Fibroblast of skin of abdomen (primary cell): ENCODE measurements at regions not wholly inside any gene's neighbourhood (a gene's known extent, or its start where the extent isn't known, plus 50 kb on each side); places are given as distances from the start of the nearest gene placed in this dataset.
"Not testable (repeated sequence)": the region's sequence is repeated elsewhere in the genome, so short reads cannot be mapped to it uniquely, and the experiment has no call there.

ENCODE experiments used
- DNase-seq: peaks from one replicate; pipeline ENCODE4 v3.0.0-alpha.2; 2013

DNA sequence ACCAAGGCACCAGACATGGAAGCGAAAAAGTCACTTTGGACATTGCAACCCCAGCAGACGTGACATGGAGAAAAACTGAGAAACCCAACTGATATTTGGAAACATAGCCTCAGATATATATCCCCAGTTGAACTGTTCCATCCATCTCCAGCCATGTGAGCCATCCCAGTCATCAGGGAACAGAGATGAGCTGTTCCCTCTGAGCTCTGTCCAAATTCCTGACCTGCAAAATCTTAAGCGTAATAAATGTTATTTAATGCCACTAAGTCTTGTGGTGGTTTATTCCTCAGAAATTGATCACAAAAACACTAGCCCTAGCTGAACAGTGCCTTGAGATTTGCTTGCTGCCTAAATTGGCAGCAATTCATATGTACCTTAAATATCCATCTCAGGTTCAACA lies 182.8 kb downstream of the NRP2 start:
- peak; percentile 57 for DNase-seq

DNA sequence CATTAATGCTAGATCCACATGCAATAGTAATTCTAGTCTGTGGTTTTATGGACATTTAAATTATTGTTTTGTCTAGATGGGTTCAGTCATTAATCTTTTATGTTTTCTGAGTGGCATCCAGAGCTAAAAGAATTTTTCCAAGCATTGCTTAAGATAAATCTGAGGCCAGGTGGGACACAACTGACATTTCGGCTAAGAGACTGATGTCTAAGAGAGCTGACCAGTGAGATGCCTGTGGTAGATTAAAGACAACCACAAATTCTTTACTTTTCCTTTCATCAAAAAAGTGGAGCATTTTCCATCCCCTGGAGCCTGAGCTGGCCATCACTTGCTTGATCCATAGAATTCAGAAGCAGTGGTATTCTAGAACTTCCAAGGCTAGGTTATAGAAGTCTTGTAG lies 182.2 kb downstream of the NRP2 start:
- DNase-seq: peak; percentile 93

DNA sequence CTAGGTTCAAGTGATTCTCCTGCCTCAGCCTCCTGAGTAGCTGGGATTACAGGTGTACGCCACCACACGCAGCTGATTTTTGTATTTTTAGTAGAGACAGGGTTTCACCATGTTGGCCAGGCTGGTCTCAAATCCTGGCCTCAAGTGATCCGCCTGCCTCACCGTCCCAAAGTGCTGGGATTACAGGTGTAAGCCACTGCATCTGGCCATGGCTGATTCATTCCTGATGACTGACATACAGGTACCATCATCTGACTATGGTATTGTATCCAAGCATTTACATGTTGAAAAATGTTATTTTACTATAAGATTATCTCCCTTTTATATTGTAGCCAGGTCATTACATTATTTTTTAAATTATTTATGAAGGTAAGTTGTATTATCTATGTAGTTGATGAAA lies 180.5 kb downstream of the NRP2 start:
- DNase-seq: not testable (repeated sequence)

DNA sequence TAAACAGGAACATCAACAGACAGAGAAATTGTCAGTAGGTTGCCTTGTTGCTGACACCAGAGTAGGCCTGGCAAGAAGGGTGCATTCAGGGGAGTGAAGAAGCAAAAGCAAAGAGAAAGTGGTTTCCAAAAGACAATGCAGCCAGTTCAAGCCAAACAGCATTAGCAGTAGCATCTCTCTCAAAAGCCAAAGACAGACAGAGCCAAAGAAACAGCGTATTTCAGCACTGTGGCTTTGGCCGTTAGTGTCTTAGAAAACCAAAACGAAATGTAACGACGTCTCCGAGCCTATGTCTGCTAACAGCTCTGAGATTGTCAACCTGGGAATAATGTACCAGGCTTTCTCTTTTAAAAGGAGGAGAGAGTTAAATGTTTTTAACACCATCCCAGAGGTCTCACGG lies 178.6 kb downstream of the NRP2 start:
- DNase-seq: no peak

DNA sequence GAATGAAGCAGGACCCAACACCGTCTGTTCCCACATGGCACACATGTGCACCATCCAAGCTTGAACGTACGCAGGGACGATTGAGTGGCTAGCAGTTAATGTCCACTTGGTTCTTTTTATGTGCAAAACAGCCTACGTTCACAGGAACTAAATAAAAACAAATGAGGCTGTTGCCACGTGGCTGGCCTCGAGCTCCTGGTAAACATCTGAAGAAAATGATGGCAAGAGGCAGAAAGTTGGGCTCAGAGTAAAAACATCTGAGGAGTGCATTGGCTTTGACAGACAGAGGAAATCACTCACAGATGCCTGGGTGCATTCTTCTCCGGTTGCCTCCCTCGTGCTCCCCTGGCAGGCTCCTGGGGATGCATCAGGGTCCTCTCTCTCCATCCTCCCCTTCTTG lies 177.9 kb downstream of the NRP2 start:
- DNase-seq: peak; percentile 62

DNA sequence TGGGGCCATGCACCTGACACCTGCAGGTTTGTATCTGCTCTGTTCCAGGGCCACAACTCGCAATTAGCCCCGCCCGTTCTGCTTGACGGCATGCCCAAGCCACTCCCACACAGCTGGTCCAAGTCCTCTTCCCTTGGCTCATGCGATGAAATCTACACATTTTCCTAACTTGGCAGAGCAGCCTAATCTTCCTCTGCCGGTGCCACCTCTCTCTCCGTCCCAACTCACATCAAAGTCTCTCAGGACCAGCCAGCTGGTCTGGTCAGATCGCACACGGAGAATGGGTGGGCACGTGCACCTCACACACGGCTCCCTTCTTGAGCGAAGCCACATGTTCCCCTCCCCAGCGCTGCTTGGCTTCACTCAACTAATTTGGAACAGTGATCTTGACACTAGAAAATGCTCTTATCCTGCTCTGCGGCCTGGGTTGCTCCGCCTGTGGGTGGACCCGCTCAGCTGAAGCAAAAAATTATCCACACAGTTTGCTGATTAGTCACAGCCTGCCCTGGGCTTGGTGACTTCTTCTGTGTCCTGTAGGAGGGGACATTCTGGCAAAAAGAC lies 176.7 kb downstream of the NRP2 start:
- DNase-seq: peak; percentile 85

DNA sequence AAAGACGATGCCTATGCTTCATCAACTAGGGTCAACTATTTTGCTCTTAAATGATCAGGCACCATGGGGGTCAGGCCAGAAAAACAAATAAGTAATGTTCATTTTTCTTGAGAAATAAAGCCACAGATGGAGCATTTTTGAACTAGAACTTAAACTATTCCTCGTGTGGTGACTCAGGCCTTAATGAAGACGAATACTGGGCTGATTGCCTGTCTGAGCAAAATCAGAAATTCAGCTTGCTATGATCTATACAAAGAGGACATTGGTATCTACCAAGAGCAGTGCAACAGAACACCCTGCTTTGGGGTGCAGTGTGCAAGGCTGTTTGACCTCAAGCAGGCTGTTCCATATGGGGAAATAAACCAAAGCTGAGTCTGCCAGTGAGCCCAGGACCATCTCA lies 176.0 kb downstream of the NRP2 start:
- peak; percentile 61 for DNase-seq

DNA sequence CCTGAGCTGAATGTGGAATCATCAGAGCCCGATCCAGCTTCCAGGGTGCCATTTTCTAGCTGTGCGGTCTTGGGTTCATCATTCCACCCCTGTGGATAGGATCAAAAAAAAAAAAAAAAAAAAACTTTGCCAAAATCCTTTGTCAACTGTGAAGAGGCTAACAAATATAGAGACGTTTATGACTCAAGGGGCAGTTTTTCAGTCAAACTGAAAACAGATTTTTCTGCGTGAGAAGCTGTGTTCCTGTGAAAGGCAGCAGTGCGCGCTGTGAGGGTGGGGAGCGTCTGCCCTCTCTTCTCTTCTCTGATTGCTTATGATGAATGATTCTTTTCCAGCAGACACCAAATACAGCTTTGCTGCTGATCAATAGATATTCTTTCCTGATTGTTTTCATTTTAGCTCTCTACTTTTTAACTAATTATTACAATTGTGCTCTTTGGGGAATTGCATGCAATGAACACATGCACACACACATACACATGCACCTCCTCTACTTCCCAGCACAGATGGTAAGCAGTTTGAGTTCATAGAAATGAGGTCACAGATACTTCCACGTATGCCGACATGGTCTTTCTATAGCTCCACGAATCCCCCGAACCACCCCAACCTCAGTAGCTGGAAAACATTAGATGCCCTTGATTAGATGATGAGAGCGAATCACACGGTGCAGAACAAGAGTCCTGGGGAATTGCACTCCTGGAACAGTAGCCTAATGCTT lies 175.4 kb downstream of the NRP2 start:
- DNase-seq: peak; percentile 57

DNA sequence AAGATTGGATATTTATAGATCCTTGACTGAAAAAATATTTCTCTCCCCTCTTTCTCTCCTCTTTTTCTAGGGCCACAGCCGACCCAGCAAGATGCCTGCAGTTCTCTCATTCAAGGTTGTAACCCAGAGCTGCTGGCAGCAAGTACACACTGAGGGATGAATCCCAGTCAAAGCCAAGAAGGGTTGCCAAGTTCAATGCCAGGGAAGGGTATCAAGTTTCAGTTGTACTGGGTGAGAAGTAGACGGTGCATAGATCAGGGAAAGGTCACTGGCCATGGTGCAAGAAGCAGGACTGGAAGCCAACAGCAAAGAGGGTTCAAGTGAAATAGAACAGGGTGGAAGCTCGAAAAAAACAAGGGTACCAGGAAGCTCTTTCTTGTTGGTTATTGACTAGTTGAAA lies 170.2 kb downstream of the NRP2 start:
- DNase-seq: no peak

DNA sequence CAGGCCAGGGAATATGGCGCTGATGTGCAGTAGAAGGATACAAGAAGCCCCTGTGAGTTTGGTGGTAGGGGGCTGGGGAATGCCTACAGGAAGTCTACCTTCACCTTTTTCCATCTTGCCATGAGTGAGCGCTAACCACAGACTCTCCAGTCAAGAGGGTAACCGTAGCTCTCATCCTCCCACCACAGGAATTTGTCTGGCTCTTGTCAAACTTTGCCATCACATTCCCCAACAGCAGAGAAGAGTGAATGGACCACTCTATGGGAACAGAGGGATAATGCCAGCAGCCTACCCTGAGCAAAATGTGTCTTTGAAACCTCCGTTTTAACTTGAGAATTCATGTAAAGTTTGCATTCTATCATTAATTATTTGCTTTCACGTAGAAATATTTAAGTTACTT lies 168.3 kb downstream of the NRP2 start:
- DNase-seq: no peak

DNA sequence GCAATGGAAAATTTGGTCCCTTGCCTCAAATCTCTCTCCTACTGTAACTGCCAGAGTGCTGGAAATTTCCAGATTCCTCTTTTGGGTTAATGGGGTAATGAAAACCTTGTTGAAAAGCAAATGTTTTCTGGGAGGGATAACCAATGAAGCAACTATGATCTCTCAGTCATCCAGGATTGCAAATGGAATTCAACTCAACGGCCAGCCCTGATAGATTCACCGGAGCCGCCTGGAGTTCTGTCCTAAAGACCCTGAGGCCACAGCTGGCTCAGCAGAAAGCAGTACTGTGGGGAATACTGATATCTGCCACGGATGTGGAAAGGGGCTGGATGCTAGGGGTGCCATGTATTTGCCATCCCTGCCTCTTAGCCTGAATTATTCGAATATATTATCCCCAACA lies 167.8 kb downstream of the NRP2 start:
- DNase-seq: no peak

DNA sequence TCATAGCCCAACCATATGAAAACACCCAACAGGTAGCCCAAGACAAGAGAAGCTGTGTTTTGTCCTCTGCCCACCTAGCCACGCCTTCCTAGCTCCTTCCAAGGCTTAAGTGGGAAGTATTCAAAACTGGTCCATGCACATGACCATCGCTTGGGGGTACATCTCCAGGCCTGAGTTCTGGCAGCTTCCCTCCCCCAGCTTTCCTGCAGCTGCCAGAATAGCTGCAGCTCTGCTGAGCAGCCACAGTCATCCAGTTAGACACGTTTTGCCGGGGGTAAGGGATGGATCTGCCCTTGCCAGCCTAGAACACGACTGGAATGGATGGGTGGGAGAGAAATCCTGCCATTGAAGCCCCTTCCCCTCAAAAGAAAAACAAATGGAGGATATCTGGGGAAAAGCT lies 166.8 kb downstream of the NRP2 start:
- no peak for DNase-seq

DNA sequence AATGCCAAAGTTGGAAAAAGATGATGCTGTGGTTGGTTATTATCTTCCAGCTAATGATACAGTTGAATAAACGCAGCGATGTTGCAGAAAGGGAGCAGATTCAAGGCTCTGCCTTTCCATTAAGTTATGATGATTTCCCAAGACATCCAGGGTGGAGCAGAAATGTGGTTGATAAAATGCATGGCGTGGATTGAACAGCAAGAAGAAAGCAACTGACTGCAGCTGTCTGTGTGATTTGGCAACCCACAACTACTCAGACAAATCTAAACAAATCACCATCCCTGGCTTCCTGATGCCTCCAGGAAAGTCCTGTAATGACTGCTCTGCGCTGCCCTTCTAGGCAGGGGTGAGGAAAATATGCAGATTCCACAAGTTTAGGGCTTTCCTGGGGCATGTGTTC lies 166.3 kb downstream of the NRP2 start:
- DNase-seq: peak; percentile 63
